ENCODE measurements at regions not wholly inside any gene's neighbourhood (a gene's known extent, or its start where the extent isn't known, plus 50 kb on each side); places are given as distances from the start of the nearest gene placed in this dataset.

DNA sequence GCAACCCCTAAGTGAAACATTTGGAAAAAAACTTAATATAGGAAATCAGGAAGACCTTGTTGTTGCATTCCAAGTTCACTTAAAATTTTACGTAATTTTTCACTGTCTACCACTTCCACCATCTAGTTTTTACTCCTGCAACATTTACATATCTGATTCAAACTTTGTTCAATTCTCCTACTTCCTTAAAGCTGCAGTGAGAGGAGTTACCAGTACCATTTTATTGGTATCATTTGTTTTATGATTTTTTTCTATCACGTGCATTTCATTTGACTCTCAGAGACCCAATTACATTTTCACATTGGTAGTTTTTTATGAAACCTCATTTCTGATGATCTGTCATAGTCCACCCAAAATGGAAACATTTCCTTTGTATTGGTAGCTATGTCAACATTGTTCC is 284.9 kb upstream of the MDFIC2 start:
- H3K4me3 ChIP-seq (ENCODE audit: low read depth in 1 of 3, low read length in 3 of 3): no peak overlapping the region
- DNase-seq (no peak), FAIRE-seq (no peak)
- no peaks in the 10 kb centered on the region for H3K4me1 ChIP-seq (ENCODE audit: control insufficient read depth in 3 of 3, insufficient read depth in 2 of 3, low read depth in 1 of 3, low read length in 2 of 3)
- no peak overlapping the region for H3K27ac ChIP-seq (ENCODE audit: low read depth in 1 of 3, low read length in 2 of 3)
- 68 to 86% (median 69%) methylated on average over 2 of the region's 2 CpGs for WGBS, 3 donors
- H3K27me3 ChIP-seq (ENCODE audit: control insufficient read depth in 3 of 3, insufficient read depth in 3 of 3, low read length in 3 of 3): no peaks in the 10 kb centered on the region
- H3K9me3 ChIP-seq (ENCODE audit: control insufficient read depth in 2 of 2, insufficient read depth in 1 of 2, low read depth in 1 of 2, low read length in 1 of 2): no peaks in the 10 kb centered on the region
- no peaks in the 10 kb centered on the region for H3K36me3 ChIP-seq (ENCODE audit: control insufficient read depth in 3 of 3, insufficient read depth in 2 of 3, low read depth in 1 of 3, low read length in 3 of 3)

DNA sequence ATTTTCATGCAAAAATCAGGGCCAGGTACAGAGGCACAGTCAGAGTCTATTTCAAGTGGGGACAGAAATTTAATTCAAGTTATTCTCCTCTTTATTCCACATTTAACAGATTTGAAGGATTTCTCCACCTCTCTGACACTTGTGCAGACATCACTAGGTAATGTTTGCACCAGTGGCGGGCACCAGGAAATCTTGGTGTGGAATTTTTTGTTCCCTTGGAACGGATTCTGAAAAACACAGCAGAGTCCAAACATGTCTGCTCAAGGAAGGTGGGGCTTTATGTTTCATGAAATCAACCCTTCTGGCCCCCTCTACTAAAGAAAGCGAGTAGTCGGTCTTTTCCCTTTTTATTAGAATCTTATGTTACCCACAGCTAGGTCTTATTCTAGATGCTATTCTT is 271.2 kb upstream of the MDFIC2 start:
- H3K4me3 ChIP-seq (ENCODE audit: low read depth in 1 of 3, low read length in 3 of 3): no peak overlapping the region
- FAIRE-seq (no peak), DNase-seq (no peak)
- no peaks in the 10 kb centered on the region for H3K4me1 ChIP-seq (ENCODE audit: control insufficient read depth in 3 of 3, insufficient read depth in 2 of 3, low read depth in 1 of 3, low read length in 2 of 3)
- H3K27ac ChIP-seq (ENCODE audit: low read depth in 1 of 3, low read length in 2 of 3): no peak overlapping the region
- 87 to 89% (median 89%) methylated on average over 4 of the region's 4 CpGs for WGBS, 3 donors
- no peaks in the 10 kb centered on the region for H3K9me3 ChIP-seq (ENCODE audit: control insufficient read depth in 2 of 2, insufficient read depth in 1 of 2, low read depth in 1 of 2, low read length in 1 of 2)
- no peaks in the 10 kb centered on the region for H3K36me3 ChIP-seq (ENCODE audit: control insufficient read depth in 3 of 3, insufficient read depth in 2 of 3, low read depth in 1 of 3, low read length in 3 of 3)
- no peaks in the 10 kb centered on the region for H3K27me3 ChIP-seq (ENCODE audit: control insufficient read depth in 3 of 3, insufficient read depth in 3 of 3, low read length in 3 of 3)

- H3K27ac ChIP-seq (ENCODE audit: low read depth in 1 of 3, low read length in 2 of 3): no peak overlapping the region
- DNase-seq: no peak
- H3K4me3 ChIP-seq (ENCODE audit: low read depth in 1 of 3, low read length in 3 of 3): no peak overlapping the region
- no peaks in the 10 kb centered on the region for H3K36me3 ChIP-seq (ENCODE audit: control insufficient read depth in 3 of 3, insufficient read depth in 2 of 3, low read depth in 1 of 3, low read length in 3 of 3)
- WGBS, 3 donors: 74 to 86% (median 81%) methylated on average over 1 of the region's 1 CpG
- no peaks in the 10 kb centered on the region for H3K4me1 ChIP-seq (ENCODE audit: control insufficient read depth in 3 of 3, insufficient read depth in 2 of 3, low read depth in 1 of 3, low read length in 2 of 3)
- no peaks in the 10 kb centered on the region for H3K9me3 ChIP-seq (ENCODE audit: control insufficient read depth in 2 of 2, insufficient read depth in 1 of 2, low read depth in 1 of 2, low read length in 1 of 2)
- no peaks in the 10 kb centered on the region for H3K27me3 ChIP-seq (ENCODE audit: control insufficient read depth in 3 of 3, insufficient read depth in 3 of 3, low read length in 3 of 3)
- no peak for FAIRE-seq
Observed at GRCh38 chr3:70582803-70583202, 270.4 kb upstream of the MDFIC2 start.

GRCh38 chr3:70580021-70580420 is 267.6 kb upstream of the MDFIC2 start:
- Histone ChIP-seq H3K27me3 (ENCODE audit: control insufficient read depth in 3 of 3, insufficient read depth in 3 of 3, low read length in 3 of 3) (no peaks in the 10 kb centered on the region), H3K27ac (ENCODE audit: low read depth in 1 of 3, low read length in 2 of 3) (no peak overlapping the region), H3K4me1 (ENCODE audit: control insufficient read depth in 3 of 3, insufficient read depth in 2 of 3, low read depth in 1 of 3, low read length in 2 of 3) (no peaks in the 10 kb centered on the region), H3K4me3 (ENCODE audit: low read depth in 1 of 3, low read length in 3 of 3) (no peak overlapping the region), H3K9me3 (ENCODE audit: control insufficient read depth in 2 of 2, insufficient read depth in 1 of 2, low read depth in 1 of 2, low read length in 1 of 2) (no peaks in the 10 kb centered on the region), H3K36me3 (ENCODE audit: control insufficient read depth in 3 of 3, insufficient read depth in 2 of 3, low read depth in 1 of 3, low read length in 3 of 3) (no peaks in the 10 kb centered on the region)
- 85 to 89% (median 86%) methylated on average over 3 of the region's 3 CpGs for WGBS, 3 donors
- FAIRE-seq (no peak), DNase-seq (no peak)

DNA sequence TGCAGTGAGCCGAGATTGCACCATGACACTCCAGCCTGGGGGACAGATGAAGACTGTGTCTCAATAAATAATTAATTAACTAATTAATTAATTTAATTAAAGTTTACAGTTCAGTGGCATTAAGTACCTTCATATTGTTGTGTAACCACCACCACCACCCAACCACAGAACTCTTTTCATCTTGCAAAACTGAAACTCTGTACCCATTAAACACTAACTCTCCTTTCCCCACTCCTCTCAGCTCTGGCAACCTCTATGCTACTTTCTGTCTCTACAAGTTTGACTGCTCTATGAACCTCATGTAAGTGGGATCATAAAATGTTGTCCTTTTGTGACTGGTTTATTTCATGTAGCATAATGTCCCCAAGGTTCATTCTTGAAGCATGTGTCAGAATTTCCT is 259.3 kb upstream of the MDFIC2 start:
- DNase-seq (no peak), FAIRE-seq (no peak)
- H3K27me3 ChIP-seq (ENCODE audit: control insufficient read depth in 3 of 3, insufficient read depth in 3 of 3, low read length in 3 of 3): peaks cover 0 to 2% (median 0%) of the 10 kb centered on the region in 3 donors
- H3K27ac ChIP-seq (ENCODE audit: low read depth in 1 of 3, low read length in 2 of 3): no peak overlapping the region
- WGBS, 3 donors: 79 to 94% (median 91%) methylated on average over 1 of the region's 1 CpG
- no peak overlapping the region for H3K4me3 ChIP-seq (ENCODE audit: low read depth in 1 of 3, low read length in 3 of 3)
- H3K4me1 ChIP-seq (ENCODE audit: control insufficient read depth in 3 of 3, insufficient read depth in 2 of 3, low read depth in 1 of 3, low read length in 2 of 3): no peaks in the 10 kb centered on the region
- H3K36me3 ChIP-seq (ENCODE audit: control insufficient read depth in 3 of 3, insufficient read depth in 2 of 3, low read depth in 1 of 3, low read length in 3 of 3): no peaks in the 10 kb centered on the region
- no peaks in the 10 kb centered on the region for H3K9me3 ChIP-seq (ENCODE audit: control insufficient read depth in 2 of 2, insufficient read depth in 1 of 2, low read depth in 1 of 2, low read length in 1 of 2)

- H3K36me3 ChIP-seq (ENCODE audit: control insufficient read depth in 3 of 3, insufficient read depth in 2 of 3, low read depth in 1 of 3, low read length in 3 of 3): no peaks in the 10 kb centered on the region
- WGBS, 3 donors: 89 to 98% (median 96%) methylated on average over 1 of the region's 1 CpG
Observed at GRCh38 chr3:70570584-70570983, 258.1 kb upstream of the MDFIC2 start.

GRCh38 chr3:70568626-70569025 is 256.2 kb upstream of the MDFIC2 start:
- no peaks in the 10 kb centered on the region for H3K27me3 ChIP-seq (ENCODE audit: control insufficient read depth in 3 of 3, insufficient read depth in 3 of 3, low read length in 3 of 3)
- WGBS, 3 donors: 80 to 85% (median 85%) methylated on average over 7 of the region's 7 CpGs
- FAIRE-seq (no peak), DNase-seq (no peak)
- H3K36me3 ChIP-seq (ENCODE audit: control insufficient read depth in 3 of 3, insufficient read depth in 2 of 3, low read depth in 1 of 3, low read length in 3 of 3): no peaks in the 10 kb centered on the region
- peaks cover 0 to 2% of the 10 kb centered on the region in 2 donors for H3K9me3 ChIP-seq (ENCODE audit: control insufficient read depth in 2 of 2, insufficient read depth in 1 of 2, low read depth in 1 of 2, low read length in 1 of 2)
- H3K27ac ChIP-seq (ENCODE audit: low read depth in 1 of 3, low read length in 2 of 3): no peak overlapping the region
- no peaks in the 10 kb centered on the region for H3K4me1 ChIP-seq (ENCODE audit: control insufficient read depth in 3 of 3, insufficient read depth in 2 of 3, low read depth in 1 of 3, low read length in 2 of 3)
- H3K4me3 ChIP-seq (ENCODE audit: low read depth in 1 of 3, low read length in 3 of 3): no peak overlapping the region

More at GRCh38 chr3:70570584-70570983, 258.1 kb upstream of the MDFIC2 start:
- no peaks in the 10 kb centered on the region for H3K4me1 ChIP-seq (ENCODE audit: control insufficient read depth in 3 of 3, insufficient read depth in 2 of 3, low read depth in 1 of 3, low read length in 2 of 3)
- H3K9me3 ChIP-seq (ENCODE audit: control insufficient read depth in 2 of 2, insufficient read depth in 1 of 2, low read depth in 1 of 2, low read length in 1 of 2): no peaks in the 10 kb centered on the region
- DNase-seq: no peak
- no peak overlapping the region for H3K27ac ChIP-seq (ENCODE audit: low read depth in 1 of 3, low read length in 2 of 3)
- no peak overlapping the region for H3K4me3 ChIP-seq (ENCODE audit: low read depth in 1 of 3, low read length in 3 of 3)
- FAIRE-seq: no peak
- H3K27me3 ChIP-seq (ENCODE audit: control insufficient read depth in 3 of 3, insufficient read depth in 3 of 3, low read length in 3 of 3): peaks cover 0 to 2% (median 0%) of the 10 kb centered on the region in 3 donors

- WGBS, 3 donors: 76 to 87% (median 82%) methylated on average over 3 of the region's 3 CpGs
- Histone ChIP-seq H3K36me3 (ENCODE audit: control insufficient read depth in 3 of 3, insufficient read depth in 2 of 3, low read depth in 1 of 3, low read length in 3 of 3) (no peaks in the 10 kb centered on the region), H3K27me3 (ENCODE audit: control insufficient read depth in 3 of 3, insufficient read depth in 3 of 3, low read length in 3 of 3) (no peaks in the 10 kb centered on the region), H3K4me3 (ENCODE audit: low read depth in 1 of 3, low read length in 3 of 3) (no peak overlapping the region), H3K4me1 (ENCODE audit: control insufficient read depth in 3 of 3, insufficient read depth in 2 of 3, low read depth in 1 of 3, low read length in 2 of 3) (no peaks in the 10 kb centered on the region), H3K9me3 (ENCODE audit: control insufficient read depth in 2 of 2, insufficient read depth in 1 of 2, low read depth in 1 of 2, low read length in 1 of 2) (peaks cover 0 to 2% of the 10 kb centered on the region in 2 donors), H3K27ac (ENCODE audit: low read depth in 1 of 3, low read length in 2 of 3) (no peak overlapping the region)
- DNase-seq: no peak
- no peak for FAIRE-seq
Observed at GRCh38 chr3:70565861-70566260, 253.4 kb upstream of the MDFIC2 start.

GRCh38 chr3:70564552-70564951 is 252.1 kb upstream of the MDFIC2 start:
- FAIRE-seq (no peak), DNase-seq (no peak)
- WGBS, 3 donors: 54 to 59% (median 56%) methylated on average over 3 of the region's 3 CpGs
- H3K36me3 ChIP-seq (ENCODE audit: control insufficient read depth in 3 of 3, insufficient read depth in 2 of 3, low read depth in 1 of 3, low read length in 3 of 3): no peaks in the 10 kb centered on the region
- no peak overlapping the region for H3K4me3 ChIP-seq (ENCODE audit: low read depth in 1 of 3, low read length in 3 of 3)
- H3K9me3 ChIP-seq (ENCODE audit: control insufficient read depth in 2 of 2, insufficient read depth in 1 of 2, low read depth in 1 of 2, low read length in 1 of 2): peaks cover 0 to 2% of the 10 kb centered on the region in 2 donors
- no peaks in the 10 kb centered on the region for H3K27me3 ChIP-seq (ENCODE audit: control insufficient read depth in 3 of 3, insufficient read depth in 3 of 3, low read length in 3 of 3)
- H3K4me1 ChIP-seq (ENCODE audit: control insufficient read depth in 3 of 3, insufficient read depth in 2 of 3, low read depth in 1 of 3, low read length in 2 of 3): no peaks in the 10 kb centered on the region
- no peak overlapping the region for H3K27ac ChIP-seq (ENCODE audit: low read depth in 1 of 3, low read length in 2 of 3)

Measured in small intestine (tissue), 7 donors.